ENCODE measurements at regions not wholly inside any gene's neighbourhood (a gene's known extent, or its start where the extent isn't known, plus 50 kb on each side); places are given as distances from the start of the nearest gene placed in this dataset.

DNA sequence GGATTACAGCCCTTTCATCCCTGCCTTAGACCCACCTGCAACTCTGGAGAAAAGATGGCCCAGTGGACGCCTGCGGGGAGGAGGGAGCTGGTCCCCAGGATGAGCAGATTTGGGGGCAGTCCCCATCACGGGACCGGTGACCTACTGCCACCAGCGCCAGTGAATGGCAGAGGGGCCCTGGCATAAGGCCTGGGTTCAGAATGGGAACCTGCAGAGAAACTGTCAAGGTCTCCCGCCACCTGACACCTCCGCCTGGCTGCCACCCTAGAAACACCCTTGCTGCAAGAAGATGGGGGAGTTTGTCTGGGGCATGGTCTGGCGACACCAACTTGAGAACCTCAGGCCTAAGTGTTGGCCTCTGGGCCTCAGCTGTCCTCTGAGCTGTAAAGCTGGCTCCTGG lies 335.7 kb downstream of the SEC14L1 start:
- no peak for DNase-seq
- TF ChIP-seq POLR2A (IDR thresholded peaks at IDR 0.05): no peak
- TF ChIP-seq POLR2AphosphoS5 (IDR thresholded peaks at IDR 0.05): no peak
- TF ChIP-seq, protein P1, sequence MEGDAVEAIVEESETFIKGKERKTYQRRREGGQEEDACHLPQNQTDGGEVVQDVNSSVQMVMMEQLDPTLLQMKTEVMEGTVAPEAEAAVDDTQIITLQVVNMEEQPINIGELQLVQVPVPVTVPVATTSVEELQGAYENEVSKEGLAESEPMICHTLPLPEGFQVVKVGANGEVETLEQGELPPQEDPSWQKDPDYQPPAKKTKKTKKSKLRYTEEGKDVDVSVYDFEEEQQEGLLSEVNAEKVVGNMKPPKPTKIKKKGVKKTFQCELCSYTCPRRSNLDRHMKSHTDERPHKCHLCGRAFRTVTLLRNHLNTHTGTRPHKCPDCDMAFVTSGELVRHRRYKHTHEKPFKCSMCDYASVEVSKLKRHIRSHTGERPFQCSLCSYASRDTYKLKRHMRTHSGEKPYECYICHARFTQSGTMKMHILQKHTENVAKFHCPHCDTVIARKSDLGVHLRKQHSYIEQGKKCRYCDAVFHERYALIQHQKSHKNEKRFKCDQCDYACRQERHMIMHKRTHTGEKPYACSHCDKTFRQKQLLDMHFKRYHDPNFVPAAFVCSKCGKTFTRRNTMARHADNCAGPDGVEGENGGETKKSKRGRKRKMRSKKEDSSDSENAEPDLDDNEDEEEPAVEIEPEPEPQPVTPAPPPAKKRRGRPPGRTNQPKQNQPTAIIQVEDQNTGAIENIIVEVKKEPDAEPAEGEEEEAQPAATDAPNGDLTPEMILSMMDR (IDR thresholded peaks at IDR 0.05): no peak
- Histone ChIP-seq H3K4me1 (peaks cover 92 to 100% (median 96%) of the 10 kb centered on the region in 4 donors), H3K36me3 (peaks cover 0 to 5% (median 2%) of the 10 kb centered on the region in 4 donors), H3K9me3 (no peaks in the 10 kb centered on the region), H3K4me3 (no peak overlapping the region), H3K27ac (peak overlapping the region; percentile 15 to 89 (median 84)), H3K27me3 (no peaks in the 10 kb centered on the region)
- intact Hi-C loops (cut with DNase I; ENCODE audit: low total_unique reads): no loop called here
- 85 to 92% (median 90%) methylated on average over 8 of the region's 8 CpGs for WGBS, 5 donors

DNA sequence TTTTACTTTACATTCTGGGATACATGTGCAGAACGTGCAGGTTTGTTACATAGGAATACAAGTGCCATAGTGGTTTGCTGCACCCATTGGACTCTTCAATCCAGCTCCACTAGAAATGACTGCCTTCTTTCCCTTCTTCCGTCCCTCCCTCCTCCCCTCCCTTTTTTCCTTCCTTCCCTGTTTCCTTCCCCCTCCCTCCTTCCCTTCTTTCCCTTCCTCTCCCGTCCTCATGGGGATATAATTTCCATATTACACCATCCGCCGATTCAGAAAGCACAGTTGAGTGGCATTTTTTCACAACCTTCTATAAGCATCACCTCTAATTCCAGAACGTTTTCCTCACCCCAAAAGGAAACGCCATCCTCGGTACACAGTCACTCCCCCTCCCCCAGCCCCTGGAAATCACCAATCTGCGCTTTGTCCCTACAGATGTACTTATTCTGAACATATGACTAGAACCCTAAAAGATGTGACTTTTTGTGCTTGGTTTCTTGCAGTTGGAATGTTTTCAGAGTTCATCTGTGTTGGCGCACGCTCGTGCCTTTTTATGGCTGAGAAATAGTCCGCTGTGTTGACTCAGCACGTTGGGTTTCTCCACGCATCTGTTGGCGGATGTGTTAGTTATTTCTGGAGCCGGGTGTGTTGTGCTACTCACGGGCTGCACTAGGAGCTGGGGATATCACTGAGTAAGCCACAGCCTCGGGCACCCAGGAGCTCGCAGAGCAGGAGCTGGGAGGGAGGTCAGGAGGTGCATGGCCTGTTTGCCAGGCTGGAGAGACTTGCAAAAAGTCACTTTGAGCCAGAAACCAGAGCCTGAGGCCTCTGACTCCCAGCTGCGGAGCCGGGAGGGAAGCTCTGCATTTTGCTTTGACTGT lies 336.4 kb downstream of the SEC14L1 start:
- H3K4me3 ChIP-seq: no peak overlapping the region
- H3K36me3 ChIP-seq: peaks cover 6 to 11% (median 9%) of the 10 kb centered on the region in 4 donors
- intact Hi-C loops (cut with DNase I; ENCODE audit: low total_unique reads): no loop called here
- H3K27ac ChIP-seq: peak overlapping the region; percentile 15 to 89 (median 84)
- H3K27me3 ChIP-seq: no peaks in the 10 kb centered on the region
- 26 to 35% (median 28%) methylated on average over 22 of the region's 22 CpGs for WGBS, 5 donors
- TF ChIP-seq POLR2AphosphoS5 (IDR thresholded peaks at IDR 0.05) (peak; percentile 20 to 78 (median 67)), EP300 (IDR thresholded peaks at IDR 0.05) (no peak)
- DNase-seq: peak; percentile 71 to 85
- no peaks in the 10 kb centered on the region for H3K9me3 ChIP-seq
- H3K4me1 ChIP-seq: peaks cover 85 to 100% (median 93%) of the 10 kb centered on the region in 4 donors

DNA sequence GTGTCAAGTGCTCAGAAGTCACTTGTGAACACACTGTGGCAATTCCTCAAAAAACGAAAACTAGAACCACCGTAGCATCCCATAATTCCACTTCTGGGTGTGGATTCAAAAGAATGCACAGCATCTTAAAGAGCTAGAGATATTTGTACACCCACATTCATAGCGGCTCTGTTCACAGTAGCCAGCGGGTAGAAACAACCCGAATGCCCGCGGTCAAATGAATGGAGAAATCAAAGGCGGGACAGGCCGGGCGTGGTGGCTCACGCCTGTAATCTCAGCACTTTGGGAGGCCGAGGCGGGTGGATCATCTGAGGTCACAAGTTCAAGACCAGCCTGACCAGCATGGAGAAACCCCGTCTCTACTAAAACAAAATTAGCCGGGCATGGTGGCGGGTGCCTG lies 337.5 kb downstream of the SEC14L1 start:
- peaks cover 74 to 97% (median 85%) of the 10 kb centered on the region in 4 donors for H3K4me1 ChIP-seq
- peak overlapping the region in 4 of 5 donors; percentile 74 to 89 (median 86) for H3K27ac ChIP-seq
- H3K27me3 ChIP-seq: no peaks in the 10 kb centered on the region
- no peak for DNase-seq
- no peak overlapping the region for H3K4me3 ChIP-seq
- WGBS, 5 donors: 78 to 91% (median 88%) methylated on average over 16 of the region's 16 CpGs
- TF ChIP-seq EP300 (IDR thresholded peaks at IDR 0.05): no peak
- TF ChIP-seq POLR2AphosphoS5 (IDR thresholded peaks at IDR 0.05): no peak
- TF ChIP-seq, protein P1 (IDR thresholded peaks at IDR 0.05): no peak
- TF ChIP-seq POLR2A (IDR thresholded peaks at IDR 0.05): no peak
- peaks cover 17 to 22% (median 20%) of the 10 kb centered on the region in 4 donors for H3K36me3 ChIP-seq
- intact Hi-C loops (cut with DNase I; ENCODE audit: low total_unique reads): no loop called here
- H3K9me3 ChIP-seq: no peaks in the 10 kb centered on the region

DNA sequence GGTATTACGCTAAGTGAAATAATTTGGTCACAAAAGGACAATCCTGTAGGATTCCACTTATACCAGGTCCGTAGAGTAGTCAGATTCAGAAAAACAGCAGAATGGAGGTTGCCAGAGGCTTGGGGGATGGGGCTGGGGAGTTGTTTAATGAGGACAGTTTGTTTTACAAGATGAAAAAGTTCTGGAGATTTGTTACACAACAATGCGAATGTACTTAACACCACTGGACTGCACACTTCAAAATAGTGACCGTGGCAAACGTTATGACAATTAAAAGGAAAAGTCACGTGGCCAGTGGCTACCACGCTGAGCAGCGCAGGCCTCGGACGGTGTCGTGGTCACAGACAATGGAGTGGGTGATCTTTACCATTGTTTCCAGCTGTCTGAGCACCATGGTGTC lies 338.1 kb downstream of the SEC14L1 start:
- H3K4me1 ChIP-seq: peaks cover 68 to 91% (median 79%) of the 10 kb centered on the region in 4 donors
- 63 to 82% (median 80%) methylated on average over 11 of the region's 11 CpGs for WGBS, 5 donors
- H3K27ac ChIP-seq: peak overlapping the region in 4 of 5 donors; percentile 74 to 89 (median 86)
- no peak overlapping the region for H3K4me3 ChIP-seq
- no peak for TF ChIP-seq POLR2AphosphoS5 (IDR thresholded peaks at IDR 0.05)
- no peak for TF ChIP-seq POLR2A (IDR thresholded peaks at IDR 0.05)
- TF ChIP-seq EP300 (IDR thresholded peaks at IDR 0.05): no peak
- TF ChIP-seq, protein P1 (IDR thresholded peaks at IDR 0.05): no peak
- H3K27me3 ChIP-seq: no peaks in the 10 kb centered on the region
- intact Hi-C loops (cut with DNase I; ENCODE audit: low total_unique reads): no loop called here
- no peak for DNase-seq
- no peaks in the 10 kb centered on the region for H3K9me3 ChIP-seq
- H3K36me3 ChIP-seq: peaks cover 23 to 28% (median 26%) of the 10 kb centered on the region in 4 donors

All from stomach (tissue), 8 donors.